Colonic mucosa (tissue), 4 donors: ENCODE measurements at regions not wholly inside any gene's neighbourhood (a gene's known extent, or its start where the extent isn't known, plus 50 kb on each side); places are given as distances from the start of the nearest gene placed in this dataset.

Experiments
- DNase-seq: peaks from one replicate; pipeline ENCODE4 v3.0.0-alpha.2; 2020
- H3K27ac ChIP-seq: fragments of 200-600 bp; one replicate; pipeline ENCODE4 v1.8.0; 2021
- H3K27me3 ChIP-seq: fragments of 200-600 bp; one replicate; pipeline ENCODE4 v1.8.0; 2021
- H3K36me3 ChIP-seq: fragments of 200-600 bp; one replicate; pipeline ENCODE4 v1.8.0; 2021
- H3K4me1 ChIP-seq: fragments of 200-600 bp; one replicate; pipeline ENCODE4 v1.8.0; 2021; ENCODE audit warnings: mild to moderate bottlenecking
- H3K4me3 ChIP-seq: fragments of 200-600 bp; one replicate; pipeline ENCODE4 v1.8.0; 2021
- H3K9ac ChIP-seq, 2 donors: one replicate each; pipeline ENCODE4 v1.7.0; 2013; ENCODE audit warnings: control low read depth in 2 of 2, low read depth in 2 of 2, low read length in 2 of 2
- H3K9me3 ChIP-seq: fragments of 200-600 bp; one replicate; pipeline ENCODE4 v1.8.0; 2021
- intact Hi-C: fragments of 100-400 bp; cut with DNase I; formaldehyde crosslinking; loops from one replicate; pipeline ENCODE4 v1.14.1; 2022
- TF ChIP-seq, protein P1 (sequence below): fragments of 200-600 bp; IDR thresholded peaks from one replicate; pipeline ENCODE4 v1.8.0; 2022; ENCODE audit warnings: antibody characterized with exemption, mild to moderate bottlenecking
- donor health status: healthy.
- donor health status: DM: no; HTN: no; CAD: no.
- donor health status: DM: no; HTN: no; CAD: no.

DNA sequence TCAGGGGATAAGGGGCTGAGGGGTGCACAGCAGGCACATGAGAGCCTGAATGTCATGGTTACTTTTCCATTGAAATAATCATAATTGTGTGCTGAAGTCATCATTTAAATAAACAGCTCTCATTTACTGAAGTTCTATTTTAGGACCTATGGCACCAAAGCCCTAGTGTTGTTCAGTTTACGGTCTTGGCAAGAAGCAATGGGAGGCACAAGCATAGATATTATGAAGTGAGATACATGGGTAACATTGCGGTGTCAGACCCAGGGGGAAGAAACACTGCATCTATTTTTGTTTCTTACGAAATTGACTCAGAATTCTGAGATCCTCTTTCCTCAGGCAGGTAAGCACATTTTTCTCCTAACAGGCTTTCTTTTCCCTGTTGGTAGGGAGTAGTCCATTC, 437.8 kb upstream of the PROX1 start:
- intact Hi-C loops: no loop called here

DNA sequence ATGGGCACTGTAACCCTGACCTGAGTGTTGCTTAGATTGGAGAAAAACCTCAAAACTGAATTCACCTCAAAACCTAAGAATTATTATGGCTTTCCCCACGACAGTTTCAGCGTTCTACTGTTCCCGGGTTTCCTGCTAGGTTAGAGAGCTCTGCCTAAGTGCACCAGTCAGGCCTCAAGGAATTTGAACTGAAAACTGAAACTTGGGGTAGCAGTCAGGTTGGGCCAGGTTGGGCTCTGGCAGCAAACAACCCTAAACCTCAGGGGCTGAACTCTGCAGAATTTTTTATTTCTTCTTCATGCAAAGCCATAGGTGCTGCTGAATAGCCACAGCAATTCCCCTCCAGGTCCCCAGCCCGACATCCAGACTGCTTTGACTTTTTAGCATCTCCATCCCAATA, 437.0 kb upstream of the PROX1 start:
- H3K27ac ChIP-seq: no peak overlapping the region
- no peak for DNase-seq
- intact Hi-C loops: no loop called here
- H3K4me3 ChIP-seq: no peak overlapping the region
- TF ChIP-seq, protein P1, sequence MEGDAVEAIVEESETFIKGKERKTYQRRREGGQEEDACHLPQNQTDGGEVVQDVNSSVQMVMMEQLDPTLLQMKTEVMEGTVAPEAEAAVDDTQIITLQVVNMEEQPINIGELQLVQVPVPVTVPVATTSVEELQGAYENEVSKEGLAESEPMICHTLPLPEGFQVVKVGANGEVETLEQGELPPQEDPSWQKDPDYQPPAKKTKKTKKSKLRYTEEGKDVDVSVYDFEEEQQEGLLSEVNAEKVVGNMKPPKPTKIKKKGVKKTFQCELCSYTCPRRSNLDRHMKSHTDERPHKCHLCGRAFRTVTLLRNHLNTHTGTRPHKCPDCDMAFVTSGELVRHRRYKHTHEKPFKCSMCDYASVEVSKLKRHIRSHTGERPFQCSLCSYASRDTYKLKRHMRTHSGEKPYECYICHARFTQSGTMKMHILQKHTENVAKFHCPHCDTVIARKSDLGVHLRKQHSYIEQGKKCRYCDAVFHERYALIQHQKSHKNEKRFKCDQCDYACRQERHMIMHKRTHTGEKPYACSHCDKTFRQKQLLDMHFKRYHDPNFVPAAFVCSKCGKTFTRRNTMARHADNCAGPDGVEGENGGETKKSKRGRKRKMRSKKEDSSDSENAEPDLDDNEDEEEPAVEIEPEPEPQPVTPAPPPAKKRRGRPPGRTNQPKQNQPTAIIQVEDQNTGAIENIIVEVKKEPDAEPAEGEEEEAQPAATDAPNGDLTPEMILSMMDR: no peak
- H3K27me3 ChIP-seq: no peaks in the 10 kb centered on the region
- H3K9ac ChIP-seq: no peak overlapping the region
- H3K4me1 ChIP-seq: no peaks in the 10 kb centered on the region
- H3K36me3 ChIP-seq: no peaks in the 10 kb centered on the region
- H3K9me3 ChIP-seq: no peaks in the 10 kb centered on the region

More for the DNA sequence above, 437.8 kb upstream of the PROX1 start:
- Histone ChIP-seq H3K4me3 (no peak overlapping the region), H3K9ac (no peak overlapping the region), H3K27me3 (no peaks in the 10 kb centered on the region), H3K27ac (no peak overlapping the region), H3K36me3 (no peaks in the 10 kb centered on the region), H3K4me1 (no peaks in the 10 kb centered on the region), H3K9me3 (no peaks in the 10 kb centered on the region)
- TF ChIP-seq, protein P1: no peak
- no peak for DNase-seq

DNA sequence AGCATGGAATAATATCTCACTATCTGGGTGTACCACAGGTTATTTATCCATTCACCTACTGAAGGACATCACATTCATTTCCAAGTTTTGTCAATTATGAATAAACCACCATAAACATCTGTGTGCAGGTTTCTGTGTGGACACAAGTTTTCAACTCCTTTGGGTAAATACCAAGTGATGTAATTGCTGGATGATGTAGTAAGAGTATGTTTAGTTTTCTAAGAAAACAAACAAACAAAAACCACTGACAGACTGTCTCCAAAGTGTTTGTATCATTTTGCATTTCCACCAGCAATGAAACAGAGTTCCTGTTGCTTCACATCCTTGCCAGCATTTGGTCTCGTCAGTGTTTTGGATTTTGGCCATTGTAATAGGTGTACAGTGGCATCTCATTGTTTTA, 435.7 kb upstream of the PROX1 start:
- no peaks in the 10 kb centered on the region for H3K36me3 ChIP-seq
- H3K27me3 ChIP-seq: no peaks in the 10 kb centered on the region
- H3K4me3 ChIP-seq: no peak overlapping the region
- DNase-seq: no peak
- intact Hi-C loops: no loop called here
- H3K4me1 ChIP-seq: no peaks in the 10 kb centered on the region
- no peak overlapping the region for H3K27ac ChIP-seq
- TF ChIP-seq, protein P1: no peak
- H3K9ac ChIP-seq: no peak overlapping the region
- H3K9me3 ChIP-seq: no peaks in the 10 kb centered on the region

DNA sequence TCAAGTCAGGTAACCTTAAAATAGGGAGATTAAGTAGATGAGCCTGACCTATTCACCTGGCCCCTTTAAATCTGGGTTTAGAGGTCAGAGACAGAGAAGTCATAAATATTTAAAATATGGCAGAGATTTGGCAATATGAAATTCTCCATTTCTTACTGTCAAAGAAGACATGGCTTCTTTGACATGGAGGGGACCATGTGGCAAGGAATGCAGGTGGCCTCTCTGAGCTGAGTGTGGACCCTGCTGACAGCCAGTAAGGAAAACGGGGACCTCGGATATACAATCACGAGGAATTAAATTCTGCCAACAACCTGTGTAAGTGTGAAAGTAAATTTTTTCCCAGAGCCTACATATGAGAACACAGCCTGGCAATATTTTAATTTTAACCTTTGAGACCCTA, 427.5 kb upstream of the PROX1 start:
- Histone ChIP-seq H3K36me3 (no peaks in the 10 kb centered on the region), H3K27ac (no peak overlapping the region)
- intact Hi-C loops: loop anchor here (5.0 to 10.0 kb wide), 3 partner anchors 427 to 562 kb away; partner anchors contain the start of gene PROX1

DNA sequence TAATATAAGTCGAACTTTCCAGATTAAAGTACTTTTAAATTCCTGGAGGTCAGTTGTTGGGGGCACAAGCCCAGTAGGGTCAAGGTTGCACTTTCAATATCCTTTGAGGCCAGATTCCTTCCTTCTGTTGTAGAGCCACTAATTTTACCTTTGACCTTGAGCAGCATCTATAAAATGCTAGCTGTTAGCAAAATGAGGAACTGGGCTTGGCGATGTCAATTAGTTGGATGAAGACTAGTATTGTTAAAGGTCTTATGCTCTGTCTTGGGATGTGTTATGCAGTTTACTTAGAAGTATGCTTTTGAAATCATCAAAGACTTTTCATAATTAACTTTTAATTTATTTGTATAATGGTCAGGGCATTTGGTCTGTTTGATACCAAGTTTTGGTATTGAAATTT, 425.9 kb upstream of the PROX1 start:
- no peaks in the 10 kb centered on the region for H3K9me3 ChIP-seq
- H3K9ac ChIP-seq: no peak overlapping the region
- no peaks in the 10 kb centered on the region for H3K27me3 ChIP-seq
- H3K27ac ChIP-seq: no peak overlapping the region
- H3K36me3 ChIP-seq: no peaks in the 10 kb centered on the region
- no peak for DNase-seq
- H3K4me1 ChIP-seq: no peaks in the 10 kb centered on the region
- intact Hi-C loops: loop anchor here (5.0 to 10.0 kb wide), 3 partner anchors 425 to 560 kb away; partner anchors contain the start of gene PROX1
- no peak overlapping the region for H3K4me3 ChIP-seq
- TF ChIP-seq, protein P1: no peak

More for the DNA sequence above, 427.5 kb upstream of the PROX1 start:
- TF ChIP-seq, protein P1: no peak
- no peaks in the 10 kb centered on the region for H3K27me3 ChIP-seq
- H3K9me3 ChIP-seq: no peaks in the 10 kb centered on the region
- no peak overlapping the region for H3K4me3 ChIP-seq
- no peak for DNase-seq
- H3K9ac ChIP-seq: no peak overlapping the region
- H3K4me1 ChIP-seq: no peaks in the 10 kb centered on the region
